Right lobe of liver (tissue), 6 donors: ENCODE measurements at regions not wholly inside any gene's neighbourhood (a gene's known extent, or its start where the extent isn't known, plus 50 kb on each side); places are given as distances from the start of the nearest gene placed in this dataset.

Experiments used
- ATAC-seq, 4 donors: fragments of 200-7000 bp; cut with Tn5 transposase; one replicate each; pipeline ENCODE4 v1.9.1; 2020; ENCODE audit warnings: mild to moderate bottlenecking in 4 of 4, moderate library complexity in 4 of 4
- DNase-seq, 3 donors: peaks; one replicate each; pipeline ENCODE4 v3.0.0-alpha.2; 2020
- H3K27ac ChIP-seq, 3 donors: fragments of 200-600 bp; one replicate each; pipeline ENCODE4 v1.8.0; 2022
- H3K27me3 ChIP-seq, 2 donors: fragments of 200-600 bp; one replicate each; pipeline ENCODE4 v1.8.0; 2022
- H3K36me3 ChIP-seq, 4 donors: fragments of 200-600 bp; sonication (generic) in 1 of 4; one replicate each; pipeline versions ENCODE4 v1.5.1 to v1.8.0; 2017 to 2022; ENCODE audit warnings: control low read depth in 1 of 4
- H3K4me1 ChIP-seq, 4 donors: fragments of 200-600 bp; sonication (generic) in 1 of 4; one replicate each; pipeline versions ENCODE4 v1.5.1 to v1.8.0; 2017 to 2022; ENCODE audit warnings: control low read depth in 1 of 4
- H3K4me3 ChIP-seq, 3 donors: fragments of 200-600 bp; one replicate each; pipeline ENCODE4 v1.8.0; 2022
- H3K9me3 ChIP-seq, 4 donors: fragments of 200-600 bp; sonication (generic) in 1 of 4; one replicate each; pipeline versions ENCODE4 v1.5.1 to v1.8.0; 2017 to 2022; ENCODE audit warnings: control low read depth in 1 of 4
- CTCF ChIP-seq, 4 donors: fragments of 200-600 bp in 3 of 4; fragments of 450-650 bp in 1 of 4; IDR thresholded peaks; one replicate each; pipeline versions ENCODE4 v1.5.1 to v1.8.0; 2016 to 2022; ENCODE audit warnings: antibody characterized with exemption in 4 of 4, mild to moderate bottlenecking in 2 of 4
- POLR2A ChIP-seq: fragments of 450-650 bp; IDR thresholded peaks from one replicate; pipeline ENCODE4 v1.6.1; 2017; ENCODE audit warnings: antibody characterized with exemption, mild to moderate bottlenecking
- WGBS: methylation state at CpG from one replicate; pipeline ENCODE4 v1.1.6; 2018; ENCODE audit warnings: low coverage, low lambda C conversion rate; ENCODE audit not compliant: insufficient coverage; ENCODE audit errors: missing lambda C conversion rate; 5-methylcytosine and 5-hydroxymethylcytosine counted together
- intact Hi-C, 2 donors: fragments of 100-400 bp; cut with DNase I; formaldehyde crosslinking; loops; one replicate each; pipeline versions ENCODE4 v1.11.2 to v1.14.1; 2022
- donor health status: DM: no; HTN: yes; CAD: no.
- donor health status: DM: no; HTN: no; CAD: no.
- donor health status: DM: no; HTN: no; CAD: no.
- donor health status: DM: no; HTN: yes; CAD: no.
- donor health status: DM: no; HTN: yes; CAD: no.

- peak overlapping the region in 2 of 3 donors; percentile 6 to 47 for H3K27ac ChIP-seq
- intact Hi-C loops: no loop called here
- H3K36me3 ChIP-seq: no peaks in the 10 kb centered on the region
- peaks cover 0 to 5% (median 0%) of the 10 kb centered on the region in 4 donors for H3K9me3 ChIP-seq
- no peaks in the 10 kb centered on the region for H3K27me3 ChIP-seq
- no peak overlapping the region for H3K4me3 ChIP-seq
- H3K4me1 ChIP-seq: peaks cover 0 to 57% (median 29%) of the 10 kb centered on the region in 4 donors
- WGBS: 98% methylated on average over 9 of the region's 10 CpGs
- TF ChIP-seq CTCF (IDR thresholded peaks at IDR 0.05): no peak
- peak in 1 of 3 donors; percentile 31 for DNase-seq
- ATAC-seq: no peak
These were observed 61.5 kb downstream of the MYEOV start for GRCh38 chr11:69355346-69355940.

GRCh38 chr11:69355959-69356702, 62.2 kb downstream of the MYEOV start:
- DNase-seq (peak in 1 of 3 donors; percentile 23), ATAC-seq (no peak)
- Histone ChIP-seq H3K27ac (peak overlapping the region; percentile 65 to 88 (median 85)), H3K27me3 (no peaks in the 10 kb centered on the region), H3K9me3 (peaks cover 0 to 5% (median 0%) of the 10 kb centered on the region in 4 donors), H3K4me3 (no peak overlapping the region), H3K4me1 (peaks cover 0 to 60% (median 34%) of the 10 kb centered on the region in 4 donors), H3K36me3 (no peaks in the 10 kb centered on the region)
- 64% methylated on average over 3 of the region's 8 CpGs for WGBS
- no peak for TF ChIP-seq POLR2A
- no peak for TF ChIP-seq CTCF (IDR thresholded peaks at IDR 0.05)
- intact Hi-C loops: no loop called here

- peak; percentile 63 to 79 (median 75) for ATAC-seq
- intact Hi-C loops: no loop called here
- no peak overlapping the region for H3K4me3 ChIP-seq
- no peaks in the 10 kb centered on the region for H3K36me3 ChIP-seq
- peak overlapping the region; percentile 65 to 88 (median 85) for H3K27ac ChIP-seq
- peaks cover 0 to 62% (median 34%) of the 10 kb centered on the region in 4 donors for H3K4me1 ChIP-seq
- no peaks in the 10 kb centered on the region for H3K27me3 ChIP-seq
- TF ChIP-seq POLR2A (peak; percentile 89), CTCF (IDR thresholded peaks at IDR 0.05) (no peak)
- 24% methylated on average over 5 of the region's 15 CpGs for WGBS
- peaks cover 0 to 5% (median 0%) of the 10 kb centered on the region in 4 donors for H3K9me3 ChIP-seq
- DNase-seq: peak; percentile 86 to 92 (median 90)
These were observed 62.9 kb downstream of the MYEOV start for GRCh38 chr11:69356703-69357457.

GRCh38 chr11:69357458-69358397, 63.8 kb downstream of the MYEOV start:
- Histone ChIP-seq H3K4me3 (no peak overlapping the region), H3K4me1 (peaks cover 0 to 53% (median 30%) of the 10 kb centered on the region in 4 donors), H3K9me3 (peaks cover 0 to 5% (median 0%) of the 10 kb centered on the region in 4 donors), H3K27me3 (no peaks in the 10 kb centered on the region), H3K27ac (peak overlapping the region in 2 of 3 donors; percentile 85 to 88), H3K36me3 (no peaks in the 10 kb centered on the region)
- 85% methylated on average over 7 of the region's 18 CpGs for WGBS
- DNase-seq (peak in 1 of 3 donors; percentile 49), ATAC-seq (no peak)
- intact Hi-C loops: no loop called here
- TF ChIP-seq CTCF (IDR thresholded peaks at IDR 0.05): no peak
- no peak for TF ChIP-seq POLR2A
